GM23338 (cell line): ENCODE measurements at regions not wholly inside any gene's neighbourhood (a gene's known extent, or its start where the extent isn't known, plus 50 kb on each side); places are given as distances from the start of the nearest gene placed in this dataset.
A peak's percentile ranks its signal among the peaks of the same experiment; 100 is the strongest.

Source experiments
- ATAC-seq: fragments of 200-7000 bp; cut with Tn5 transposase; 3 replicates; pipeline ENCODE4 v1.9.1; 2020
- DNase-seq: peaks from one replicate; pipeline ENCODE4 v3.0.0-alpha.2; 2015; ENCODE audit warnings: low spot score
- H2AFZ ChIP-seq: fragments of 200-600 bp; sonication (generic); 2 replicates; pipeline ENCODE4 v1.8.0; 2016; ENCODE audit warnings: antibody characterized with exemption, mild to moderate bottlenecking, moderate library complexity
- H3F3A ChIP-seq: fragments of 200-600 bp; sonication (generic); replicated peaks from 2 replicates; pipeline ENCODE4 v1.8.0; 2017; ENCODE audit warnings: antibody characterized with exemption, mixed run types, low read depth
- H3K27ac ChIP-seq: fragments of 200-600 bp; sonication (generic); 2 replicates; pipeline ENCODE4 v1.6.1; 2016; ENCODE audit warnings: low read depth
- H3K27me3 ChIP-seq: fragments of 200-600 bp; sonication (generic); 2 replicates; pipeline ENCODE4 v1.8.0; 2016; ENCODE audit warnings: mild to moderate bottlenecking, mixed run types, moderate library complexity; ENCODE audit not compliant: insufficient read depth
- H3K36me3 ChIP-seq: fragments of 200-600 bp; sonication (generic); 2 replicates; pipeline ENCODE4 v1.8.0; 2016; ENCODE audit warnings: mild to moderate bottlenecking; ENCODE audit not compliant: insufficient read depth
- H3K4me1 ChIP-seq: fragments of 200-600 bp; sonication (generic); 2 replicates; pipeline ENCODE4 v1.8.0; 2016; ENCODE audit warnings: mild to moderate bottlenecking, moderate library complexity; ENCODE audit not compliant: insufficient read depth
- H3K4me2 ChIP-seq: fragments of 200-600 bp; sonication (generic); 2 replicates; pipeline ENCODE4 v1.7.1; 2017; ENCODE audit warnings: mixed run types
- H3K4me3 ChIP-seq: fragments of 200-600 bp; sonication (generic); 2 replicates; pipeline ENCODE4 v1.6.1; 2016; ENCODE audit warnings: mixed run types
- H3K79me2 ChIP-seq: fragments of 200-600 bp; sonication (generic); replicated peaks from 2 replicates; pipeline ENCODE4 v1.8.0; 2017; ENCODE audit warnings: mild to moderate bottlenecking; ENCODE audit not compliant: insufficient read depth
- H3K9me2 ChIP-seq: fragments of 200-600 bp; sonication (generic); 2 replicates; pipeline ENCODE4 v1.8.0; 2017; ENCODE audit not compliant: insufficient read depth
- H4K20me1 ChIP-seq: fragments of 200-600 bp; sonication (generic); replicated peaks from 2 replicates; pipeline ENCODE4 v1.8.0; 2017; ENCODE audit warnings: mild to moderate bottlenecking; ENCODE audit not compliant: insufficient read depth
- H3K27ac Mint-ChIP-seq: 2 replicates; pipeline ENCODE4 v1.8.0; 2020; ENCODE audit warnings: inconsistent platforms, mild to moderate bottlenecking, moderate library complexity, mixed read lengths
- H3K27me3 Mint-ChIP-seq: 3 replicates; pipeline ENCODE4 v1.8.0; 2022; ENCODE audit warnings: low read depth, mild to moderate bottlenecking, moderate library complexity, mixed read lengths, inconsistent platforms; ENCODE audit not compliant: insufficient read depth, poor library complexity
- H3K36me3 Mint-ChIP-seq: 3 replicates; pipeline ENCODE4 v1.8.0; 2021; ENCODE audit warnings: low read depth, mild to moderate bottlenecking, inconsistent platforms, moderate library complexity, mixed read lengths
- H3K4me1 Mint-ChIP-seq: 3 replicates; pipeline ENCODE4 v1.8.0; 2020; ENCODE audit warnings: mild to moderate bottlenecking, inconsistent platforms, mixed read lengths
- H3K4me3 Mint-ChIP-seq: 3 replicates; pipeline ENCODE4 v1.8.0; 2021; ENCODE audit warnings: moderate library complexity, mild to moderate bottlenecking, inconsistent platforms, mixed read lengths
- H3K9me3 Mint-ChIP-seq: 3 replicates; pipeline ENCODE4 v1.8.0; 2020; ENCODE audit warnings: moderate library complexity, mild to moderate bottlenecking, inconsistent platforms, mixed read lengths
- CREB1 ChIP-seq: fragments of 250-450 bp; sonication (Bioruptor Pico); IDR thresholded peaks from 2 replicates; pipeline ENCODE4 v1.5.0; 2020; ENCODE audit warnings: low read depth, mild to moderate bottlenecking, moderate library complexity
- CTCF ChIP-seq, 2 experiments: fragments of 200-600 bp in 1 of 2; sonication (generic) in 1 of 2; conservative IDR thresholded peaks; 2 replicates each; pipeline versions ENCODE4 v1.5.1 to v1.6.1; 2016 to 2017; ENCODE audit warnings: antibody characterized with exemption in 2 of 2, low read depth in 2 of 2, mild to moderate bottlenecking in 2 of 2, moderate library complexity in 1 of 2
- ETS1 ChIP-seq: IDR thresholded peaks from 2 replicates; pipeline ENCODE4 v1.6.1; 2016; ENCODE audit warnings: antibody characterized with exemption
- EZH2 ChIP-seq: fragments of 200-600 bp; sonication (generic); IDR thresholded peaks from one replicate; pipeline ENCODE4 v1.8.0; 2017; ENCODE audit warnings: antibody characterized with exemption, mild to moderate bottlenecking, low read depth; ENCODE audit not compliant: unreplicated experiment
- EZH2phosphoT487 ChIP-seq: fragments of 200-600 bp; sonication (generic); IDR thresholded peaks from one replicate; pipeline ENCODE4 v1.8.1; 2018; ENCODE audit warnings: antibody characterized with exemption; ENCODE audit not compliant: unreplicated experiment
- JUNB ChIP-seq: IDR thresholded peaks from one replicate; pipeline ENCODE4 v1.6.1; 2016; ENCODE audit warnings: antibody characterized with exemption; ENCODE audit not compliant: unreplicated experiment
- NANOG ChIP-seq: IDR thresholded peaks from 2 replicates; pipeline ENCODE4 v1.6.1; 2016; ENCODE audit warnings: antibody characterized with exemption, borderline replicate concordance
- POLR2AphosphoS5 ChIP-seq: IDR thresholded peaks from 2 replicates; pipeline ENCODE4 v1.6.1; 2016; ENCODE audit warnings: antibody characterized with exemption, low read depth
- REST ChIP-seq: IDR thresholded peaks from one replicate; pipeline ENCODE4 v1.6.1; 2018; ENCODE audit warnings: antibody characterized with exemption; ENCODE audit not compliant: unreplicated experiment
- STAT1 ChIP-seq: IDR thresholded peaks from one replicate; pipeline ENCODE4 v1.6.1; 2016; ENCODE audit warnings: antibody characterized with exemption; ENCODE audit not compliant: unreplicated experiment
- ZNF114 ChIP-seq: fragments of 250-450 bp; sonication (Bioruptor Pico); IDR thresholded peaks from 2 replicates; pipeline ENCODE4 v1.5.0; 2020; ENCODE audit warnings: mild to moderate bottlenecking, moderate library complexity
- ZNF331 ChIP-seq: fragments of 250-450 bp; sonication (Bioruptor Pico); IDR thresholded peaks from 2 replicates; pipeline ENCODE4 v1.5.0; 2020; ENCODE audit warnings: low read depth, mild to moderate bottlenecking, moderate library complexity
- ZNF462 ChIP-seq: fragments of 250-450 bp; sonication (Bioruptor Pico); IDR thresholded peaks from 2 replicates; pipeline ENCODE4 v1.5.0; 2020; ENCODE audit warnings: mild to moderate bottlenecking, moderate library complexity

GRCh38 chr2:120861576-120862191 is 126.0 kb downstream of the GLI2 start:
- Mint-ChIP-seq H3K27me3 (peaks cover 27% of the 10 kb centered on the region), H3K9me3 (no peaks in the 10 kb centered on the region), H3K36me3 (peaks cover 5% of the 10 kb centered on the region; the same call in 2 of the 3 replicates), H3K27ac (no peak overlapping the region), H3K4me3 (no peak overlapping the region), H3K4me1 (peaks cover 79% of the 10 kb centered on the region)
- Histone ChIP-seq H3K4me2 (0 out of 2 replicates have a peak overlapping the region, but pooled peaks have one; percentile 51), H3K79me2 (peaks cover 52% of the 10 kb centered on the region), H3K9me2 (no peaks in the 10 kb centered on the region), H4K20me1 (peaks cover 30% of the 10 kb centered on the region), H3K4me1 (peaks cover 47% of the 10 kb centered on the region), H3K4me3 (no peak overlapping the region), H3K36me3 (no peaks in the 10 kb centered on the region), H3K27me3 (no peaks in the 10 kb centered on the region), H3F3A (peaks cover 11% of the 10 kb centered on the region; the same call in 1 of the 2 replicates), H3K27ac (0 out of 2 replicates have a peak overlapping the region, but pooled peaks have one; percentile 19), H2AFZ (no peak overlapping the region)
- no peak for TF ChIP-seq EZH2phosphoT487
- TF ChIP-seq ZNF114 (CRISPR knock-in tag), result no peak
- no peak for TF ChIP-seq ZNF462 (CRISPR knock-in tag)
- TF ChIP-seq EZH2, result no peak
- no peak for TF ChIP-seq NANOG
- TF ChIP-seq CTCF (conservative IDR thresholded peaks at IDR 0.05; ENCODE audit: low read depth in 2 of 2), result no peak
- no peak for TF ChIP-seq ZNF331 (CRISPR knock-in tag)
- TF ChIP-seq CREB1 (CRISPR knock-in tag), result no peak
- no peak for TF ChIP-seq STAT1
- no peak for TF ChIP-seq POLR2AphosphoS5
- no peak for TF ChIP-seq ETS1
- no peak for TF ChIP-seq JUNB
- no peak for TF ChIP-seq REST
- ATAC-seq (no peak), DNase-seq (no peak)
